Transverse colon (tissue), 4 donors: ENCODE measurements at regions not wholly inside any gene's neighbourhood (a gene's known extent, or its start where the extent isn't known, plus 50 kb on each side); places are given as distances from the start of the nearest gene placed in this dataset.

Source experiments
- POLR2AphosphoS5 ChIP-seq, 3 donors: sonication (generic); formaldehyde crosslinking; IDR thresholded peaks; one replicate each; pipeline ENCODE4 v1.6.1; 2016; ENCODE audit warnings: antibody characterized with exemption in 3 of 3
- TF ChIP-seq, protein P1 (sequence below), 5 experiments: fragments of 200-600 bp in 3 of 5; fragments of 450-650 bp in 2 of 5; sonication (generic) in 3 of 5; IDR thresholded peaks; 1 replicate in 2 of 5; 2 replicates in 3 of 5; pipeline ENCODE4 v1.5.1; 2016 to 2017; ENCODE audit warnings: antibody characterized with exemption in 5 of 5, inconsistent platforms in 3 of 5, mild to moderate bottlenecking in 2 of 5, moderate library complexity in 1 of 5

- TF ChIP-seq, protein P1, sequence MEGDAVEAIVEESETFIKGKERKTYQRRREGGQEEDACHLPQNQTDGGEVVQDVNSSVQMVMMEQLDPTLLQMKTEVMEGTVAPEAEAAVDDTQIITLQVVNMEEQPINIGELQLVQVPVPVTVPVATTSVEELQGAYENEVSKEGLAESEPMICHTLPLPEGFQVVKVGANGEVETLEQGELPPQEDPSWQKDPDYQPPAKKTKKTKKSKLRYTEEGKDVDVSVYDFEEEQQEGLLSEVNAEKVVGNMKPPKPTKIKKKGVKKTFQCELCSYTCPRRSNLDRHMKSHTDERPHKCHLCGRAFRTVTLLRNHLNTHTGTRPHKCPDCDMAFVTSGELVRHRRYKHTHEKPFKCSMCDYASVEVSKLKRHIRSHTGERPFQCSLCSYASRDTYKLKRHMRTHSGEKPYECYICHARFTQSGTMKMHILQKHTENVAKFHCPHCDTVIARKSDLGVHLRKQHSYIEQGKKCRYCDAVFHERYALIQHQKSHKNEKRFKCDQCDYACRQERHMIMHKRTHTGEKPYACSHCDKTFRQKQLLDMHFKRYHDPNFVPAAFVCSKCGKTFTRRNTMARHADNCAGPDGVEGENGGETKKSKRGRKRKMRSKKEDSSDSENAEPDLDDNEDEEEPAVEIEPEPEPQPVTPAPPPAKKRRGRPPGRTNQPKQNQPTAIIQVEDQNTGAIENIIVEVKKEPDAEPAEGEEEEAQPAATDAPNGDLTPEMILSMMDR (IDR thresholded peaks at IDR 0.05), result no peak
- TF ChIP-seq POLR2AphosphoS5 (IDR thresholded peaks at IDR 0.05), result no peak
These were observed 461.0 kb upstream of the C16orf82 start for GRCh38 chr16:26605626-26606271.
